ENCODE measurements at regions not wholly inside any gene's neighbourhood (a gene's known extent, or its start where the extent isn't known, plus 50 kb on each side); places are given as distances from the start of the nearest gene placed in this dataset.

DNA sequence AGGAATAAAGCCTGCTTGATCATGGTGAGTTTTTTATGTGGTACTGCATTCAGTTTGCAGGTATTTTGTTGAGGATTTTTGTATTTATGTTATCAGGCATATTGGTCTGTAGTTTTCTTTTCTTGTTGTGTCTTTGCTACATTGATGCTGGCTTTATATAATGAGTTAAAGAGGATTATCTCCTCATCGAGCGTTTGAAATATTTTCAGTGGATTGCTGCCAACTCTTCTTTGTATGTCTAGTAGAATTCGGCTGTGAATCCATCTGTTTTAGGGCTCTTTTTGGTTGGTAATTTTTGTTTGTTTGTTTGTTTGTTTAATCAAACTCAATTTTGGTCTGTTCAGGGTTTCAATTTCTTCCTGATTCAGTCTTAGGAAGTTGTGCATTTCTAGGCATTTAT, 758.4 kb downstream of the KCNA4 start:
- TF ChIP-seq, protein P1, sequence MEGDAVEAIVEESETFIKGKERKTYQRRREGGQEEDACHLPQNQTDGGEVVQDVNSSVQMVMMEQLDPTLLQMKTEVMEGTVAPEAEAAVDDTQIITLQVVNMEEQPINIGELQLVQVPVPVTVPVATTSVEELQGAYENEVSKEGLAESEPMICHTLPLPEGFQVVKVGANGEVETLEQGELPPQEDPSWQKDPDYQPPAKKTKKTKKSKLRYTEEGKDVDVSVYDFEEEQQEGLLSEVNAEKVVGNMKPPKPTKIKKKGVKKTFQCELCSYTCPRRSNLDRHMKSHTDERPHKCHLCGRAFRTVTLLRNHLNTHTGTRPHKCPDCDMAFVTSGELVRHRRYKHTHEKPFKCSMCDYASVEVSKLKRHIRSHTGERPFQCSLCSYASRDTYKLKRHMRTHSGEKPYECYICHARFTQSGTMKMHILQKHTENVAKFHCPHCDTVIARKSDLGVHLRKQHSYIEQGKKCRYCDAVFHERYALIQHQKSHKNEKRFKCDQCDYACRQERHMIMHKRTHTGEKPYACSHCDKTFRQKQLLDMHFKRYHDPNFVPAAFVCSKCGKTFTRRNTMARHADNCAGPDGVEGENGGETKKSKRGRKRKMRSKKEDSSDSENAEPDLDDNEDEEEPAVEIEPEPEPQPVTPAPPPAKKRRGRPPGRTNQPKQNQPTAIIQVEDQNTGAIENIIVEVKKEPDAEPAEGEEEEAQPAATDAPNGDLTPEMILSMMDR (IDR thresholded peaks at IDR 0.05; ENCODE audit: borderline replicate concordance, extremely low read depth, low read length, poor library complexity, severe bottlenecking) = no peak
- TF ChIP-seq EZH2 (IDR thresholded peaks at IDR 0.05; ENCODE audit: borderline replicate concordance, low read depth, low read length, severe bottlenecking) = no peak

Data from DND-41 (cell line).